Natural killer cell treated with Interleukin-12 subunit alpha and Interleukin-12 subunit beta and Interleukin-15 and Interleukin-18, amount 100 ng/mL, for 72 hours (primary cell): ENCODE measurements at regions not wholly inside any gene's neighbourhood (a gene's known extent, or its start where the extent isn't known, plus 50 kb on each side); places are given as distances from the start of the nearest gene placed in this dataset.

Source experiments
- ATAC-seq, 2 donors: fragments of 150-1000 bp; cut with Tn5 transposase in 1 of 2; sonication (Bioruptor Pico), chemical (Tn5 transposase) in 1 of 2; 2 replicates each; pipeline ENCODE4 v1.10.0; 2021
- DNase-seq: peaks from one replicate; pipeline ENCODE4 v3.0.0; 2022; ENCODE audit warnings: low spot score
- H3K27ac Mint-ChIP-seq, 2 donors: 1 replicate in 1 of 2; 2 replicates in 1 of 2; pipeline ENCODE4 v1.8.0; 2022; ENCODE audit warnings: mixed read lengths in 2 of 2, mild to moderate bottlenecking in 1 of 2, moderate library complexity in 1 of 2
- H3K27me3 Mint-ChIP-seq, 2 donors: 1 replicate in 1 of 2; 2 replicates in 1 of 2; pipeline ENCODE4 v1.8.0; 2022; ENCODE audit warnings: mixed read lengths in 2 of 2
- H3K36me3 Mint-ChIP-seq: one replicate; pipeline ENCODE4 v1.8.0; 2022; ENCODE audit warnings: mixed read lengths
- H3K4me1 Mint-ChIP-seq, 2 donors: 1 replicate in 1 of 2; 2 replicates in 1 of 2; pipeline ENCODE4 v1.8.0; 2022; ENCODE audit warnings: low read depth in 2 of 2, mixed read lengths in 2 of 2, mild to moderate bottlenecking in 1 of 2
- H3K4me3 Mint-ChIP-seq: one replicate; pipeline ENCODE4 v1.8.0; 2022; ENCODE audit warnings: mixed read lengths
- H3K9me3 Mint-ChIP-seq: 2 replicates; pipeline ENCODE4 v1.8.0; 2022; ENCODE audit warnings: mixed read lengths

- no peak for DNase-seq
- no peak for ATAC-seq
- no peaks in the 10 kb centered on the region for H3K36me3 Mint-ChIP-seq
- H3K27ac Mint-ChIP-seq, result no peak overlapping the region
- no peak overlapping the region for H3K4me3 Mint-ChIP-seq
- H3K4me1 Mint-ChIP-seq, result no peaks in the 10 kb centered on the region
- peaks cover 0 to 4% of the 10 kb centered on the region in 2 donors for H3K27me3 Mint-ChIP-seq
- H3K9me3 Mint-ChIP-seq, result peaks cover 13% of the 10 kb centered on the region
Observed at GRCh38 chr3:106678657-106679390, 698.4 kb upstream of the CCDC54 start.

GRCh38 chr3:106683953-106684620 is 693.2 kb upstream of the CCDC54 start:
- Mint-ChIP-seq H3K9me3 (peaks cover 6% of the 10 kb centered on the region), H3K27ac (no peak overlapping the region), H3K4me3 (no peak overlapping the region), H3K27me3 (no peaks in the 10 kb centered on the region), H3K36me3 (no peaks in the 10 kb centered on the region), H3K4me1 (no peaks in the 10 kb centered on the region)
- DNase-seq (no peak), ATAC-seq (no peak)

- no peaks in the 10 kb centered on the region for H3K27me3 Mint-ChIP-seq
- H3K27ac Mint-ChIP-seq, result no peak overlapping the region
- no peak overlapping the region for H3K4me3 Mint-ChIP-seq
- ATAC-seq, result no peak
- peaks cover 2% of the 10 kb centered on the region for H3K9me3 Mint-ChIP-seq
- no peak for DNase-seq
- H3K4me1 Mint-ChIP-seq, result no peaks in the 10 kb centered on the region
- no peaks in the 10 kb centered on the region for H3K36me3 Mint-ChIP-seq
Observed at GRCh38 chr3:106685745-106686144, 691.5 kb upstream of the CCDC54 start.

- Mint-ChIP-seq H3K27ac (no peak overlapping the region), H3K4me1 (no peaks in the 10 kb centered on the region), H3K4me3 (no peak overlapping the region), H3K27me3 (no peaks in the 10 kb centered on the region), H3K36me3 (no peaks in the 10 kb centered on the region), H3K9me3 (peaks cover 2% of the 10 kb centered on the region)
- ATAC-seq, result no peak
- no peak for DNase-seq
Observed at GRCh38 chr3:106687905-106688304, 689.3 kb upstream of the CCDC54 start.

GRCh38 chr3:106688464-106688863 is 688.8 kb upstream of the CCDC54 start:
- Mint-ChIP-seq H3K27ac (no peak overlapping the region), H3K36me3 (no peaks in the 10 kb centered on the region), H3K4me3 (no peak overlapping the region), H3K27me3 (no peaks in the 10 kb centered on the region), H3K9me3 (peaks cover 2% of the 10 kb centered on the region), H3K4me1 (no peaks in the 10 kb centered on the region)
- ATAC-seq (no peak), DNase-seq (no peak)

- H3K36me3 Mint-ChIP-seq, result no peaks in the 10 kb centered on the region
- no peak overlapping the region for H3K4me3 Mint-ChIP-seq
- DNase-seq (no peak), ATAC-seq (no peak)
- H3K27ac Mint-ChIP-seq, result no peak overlapping the region
- no peaks in the 10 kb centered on the region for H3K27me3 Mint-ChIP-seq
- H3K4me1 Mint-ChIP-seq, result no peaks in the 10 kb centered on the region
- H3K9me3 Mint-ChIP-seq, result no peaks in the 10 kb centered on the region
Observed at GRCh38 chr3:106691476-106691875, 685.8 kb upstream of the CCDC54 start.

GRCh38 chr3:106692624-106693023 is 684.6 kb upstream of the CCDC54 start:
- ATAC-seq (no peak), DNase-seq (no peak)
- Mint-ChIP-seq H3K9me3 (no peaks in the 10 kb centered on the region), H3K4me3 (no peak overlapping the region), H3K27me3 (no peaks in the 10 kb centered on the region), H3K27ac (no peak overlapping the region), H3K36me3 (no peaks in the 10 kb centered on the region), H3K4me1 (no peaks in the 10 kb centered on the region)

- no peak overlapping the region for H3K27ac Mint-ChIP-seq
- no peaks in the 10 kb centered on the region for H3K27me3 Mint-ChIP-seq
- H3K4me1 Mint-ChIP-seq, result no peaks in the 10 kb centered on the region
- ATAC-seq (no peak), DNase-seq (no peak)
- no peaks in the 10 kb centered on the region for H3K36me3 Mint-ChIP-seq
- no peaks in the 10 kb centered on the region for H3K9me3 Mint-ChIP-seq
- no peak overlapping the region for H3K4me3 Mint-ChIP-seq
Observed at GRCh38 chr3:106699122-106699521, 678.1 kb upstream of the CCDC54 start.

GRCh38 chr3:106700981-106701380 is 676.3 kb upstream of the CCDC54 start:
- ATAC-seq (no peak), DNase-seq (no peak)
- Mint-ChIP-seq H3K27me3 (no peaks in the 10 kb centered on the region), H3K36me3 (no peaks in the 10 kb centered on the region), H3K4me1 (no peaks in the 10 kb centered on the region), H3K4me3 (no peak overlapping the region), H3K27ac (no peak overlapping the region), H3K9me3 (no peaks in the 10 kb centered on the region)

GRCh38 chr3:106703524-106703923 is 673.7 kb upstream of the CCDC54 start:
- Mint-ChIP-seq H3K27ac (no peak overlapping the region), H3K4me3 (no peak overlapping the region), H3K9me3 (no peaks in the 10 kb centered on the region), H3K36me3 (no peaks in the 10 kb centered on the region), H3K4me1 (no peaks in the 10 kb centered on the region), H3K27me3 (no peaks in the 10 kb centered on the region)
- DNase-seq (no peak), ATAC-seq (no peak)

GRCh38 chr3:106707347-106707746 is 669.9 kb upstream of the CCDC54 start:
- H3K4me3 Mint-ChIP-seq, result no peak overlapping the region
- H3K9me3 Mint-ChIP-seq, result no peaks in the 10 kb centered on the region
- ATAC-seq, result no peak

GRCh38 chr3:106710596-106710995 is 666.6 kb upstream of the CCDC54 start:
- ATAC-seq (no peak), DNase-seq (no peak)
- Mint-ChIP-seq H3K27me3 (no peaks in the 10 kb centered on the region), H3K4me1 (no peaks in the 10 kb centered on the region), H3K4me3 (no peak overlapping the region), H3K27ac (no peak overlapping the region), H3K9me3 (no peaks in the 10 kb centered on the region), H3K36me3 (no peaks in the 10 kb centered on the region)

More at GRCh38 chr3:106707347-106707746, 669.9 kb upstream of the CCDC54 start:
- H3K36me3 Mint-ChIP-seq, result no peaks in the 10 kb centered on the region
- H3K27ac Mint-ChIP-seq, result no peak overlapping the region
- H3K4me1 Mint-ChIP-seq, result no peaks in the 10 kb centered on the region
- no peaks in the 10 kb centered on the region for H3K27me3 Mint-ChIP-seq
- DNase-seq, result no peak

- Mint-ChIP-seq H3K9me3 (no peaks in the 10 kb centered on the region), H3K4me1 (no peaks in the 10 kb centered on the region), H3K4me3 (no peak overlapping the region), H3K27me3 (no peaks in the 10 kb centered on the region), H3K36me3 (no peaks in the 10 kb centered on the region), H3K27ac (no peak overlapping the region)
- ATAC-seq (no peak), DNase-seq (no peak)
Observed at GRCh38 chr3:106711650-106712049, 665.6 kb upstream of the CCDC54 start.

- no peak for ATAC-seq
- DNase-seq, result no peak
- Mint-ChIP-seq H3K4me1 (peaks cover 0 to 3% of the 10 kb centered on the region in 2 donors), H3K27ac (no peak overlapping the region), H3K4me3 (no peak overlapping the region), H3K9me3 (peaks cover 3% of the 10 kb centered on the region), H3K36me3 (no peaks in the 10 kb centered on the region), H3K27me3 (no peaks in the 10 kb centered on the region)
Observed at GRCh38 chr3:106714400-106714799, 662.8 kb upstream of the CCDC54 start.
